ENCODE measurements at regions not wholly inside any gene's neighbourhood (a gene's known extent, or its start where the extent isn't known, plus 50 kb on each side); places are given as distances from the start of the nearest gene placed in this dataset.

GRCh38 chr15:39130556-39131379 is 450.1 kb upstream of the THBS1 start:
- no peak for TF ChIP-seq CTCF (IDR thresholded peaks at IDR 0.05; ENCODE audit: insufficient read depth, missing control alignments)
- no peak for DNase-seq (ENCODE audit: insufficient read length, low spot score)
- no peak for FAIRE-seq

GRCh38 chr15:39131609-39132008 is 449.3 kb upstream of the THBS1 start:
- TF ChIP-seq CTCF (IDR thresholded peaks at IDR 0.05; ENCODE audit: insufficient read depth, missing control alignments), result no peak
- DNase-seq (ENCODE audit: insufficient read length, low spot score), result no peak
- FAIRE-seq, result no peak

GRCh38 chr15:39132070-39132469 is 448.8 kb upstream of the THBS1 start:
- TF ChIP-seq CTCF (IDR thresholded peaks at IDR 0.05; ENCODE audit: insufficient read depth, missing control alignments), result no peak
- DNase-seq (ENCODE audit: insufficient read length, low spot score), result no peak
- no peak for FAIRE-seq

GRCh38 chr15:39132954-39133600 is 447.8 kb upstream of the THBS1 start:
- DNase-seq (ENCODE audit: insufficient read length, low spot score), result no peak
- no peak for FAIRE-seq
- TF ChIP-seq CTCF (IDR thresholded peaks at IDR 0.05; ENCODE audit: insufficient read depth, missing control alignments), result no peak

- no peak for TF ChIP-seq CTCF (IDR thresholded peaks at IDR 0.05; ENCODE audit: insufficient read depth, missing control alignments)
- FAIRE-seq (no peak), DNase-seq (ENCODE audit: insufficient read length, low spot score) (no peak)
Observed at GRCh38 chr15:39134282-39134681, 446.6 kb upstream of the THBS1 start.

GRCh38 chr15:39135989-39136388 is 444.9 kb upstream of the THBS1 start:
- TF ChIP-seq CTCF (IDR thresholded peaks at IDR 0.05; ENCODE audit: insufficient read depth, missing control alignments), result no peak
- DNase-seq (ENCODE audit: insufficient read length, low spot score) (no peak), FAIRE-seq (no peak)

All from D721Med (cell line).